AML-193 (cell line): ENCODE measurements at regions not wholly inside any gene's neighbourhood (a gene's known extent, or its start where the extent isn't known, plus 50 kb on each side); places are given as distances from the start of the nearest gene placed in this dataset.

Source experiments
- DNase-seq, 2 experiments: peaks; one replicate each; lab custom pipeline; 2025; lab: John Stamatoyannopoulos, UW

DNA sequence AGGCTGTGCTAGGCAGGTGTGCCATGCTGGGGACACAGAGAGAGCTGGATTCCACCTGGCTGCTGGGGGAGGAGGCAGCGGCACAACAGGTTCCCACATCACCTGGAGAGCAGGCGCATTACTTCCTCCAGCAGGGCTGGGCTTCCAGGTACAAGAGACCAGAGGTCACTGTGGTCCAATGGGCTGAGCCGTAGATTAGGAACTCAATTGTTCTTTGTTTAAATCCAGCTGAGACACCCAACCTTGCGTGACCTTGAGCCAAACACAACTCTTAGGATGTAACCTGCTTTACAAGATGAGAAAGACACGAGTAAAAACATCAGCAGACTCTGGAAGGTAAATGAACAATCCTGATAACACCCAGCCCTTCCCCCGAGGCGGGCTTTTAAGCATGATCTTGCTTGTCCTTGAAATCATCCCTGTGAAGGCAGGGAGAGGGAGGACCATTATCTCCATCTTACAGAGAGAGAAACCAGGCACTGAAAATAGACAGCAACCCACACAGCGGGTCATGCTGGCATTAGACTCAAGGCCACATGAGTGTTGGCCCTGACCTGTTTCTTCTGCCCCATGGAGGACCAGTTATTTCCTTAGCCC, 216.5 kb upstream of the RREB1 start:
- no peak for DNase-seq

GRCh38 chr6:6891949-6892461, 215.8 kb upstream of the RREB1 start:
- peak; percentile 27 to 55 for DNase-seq

DNA sequence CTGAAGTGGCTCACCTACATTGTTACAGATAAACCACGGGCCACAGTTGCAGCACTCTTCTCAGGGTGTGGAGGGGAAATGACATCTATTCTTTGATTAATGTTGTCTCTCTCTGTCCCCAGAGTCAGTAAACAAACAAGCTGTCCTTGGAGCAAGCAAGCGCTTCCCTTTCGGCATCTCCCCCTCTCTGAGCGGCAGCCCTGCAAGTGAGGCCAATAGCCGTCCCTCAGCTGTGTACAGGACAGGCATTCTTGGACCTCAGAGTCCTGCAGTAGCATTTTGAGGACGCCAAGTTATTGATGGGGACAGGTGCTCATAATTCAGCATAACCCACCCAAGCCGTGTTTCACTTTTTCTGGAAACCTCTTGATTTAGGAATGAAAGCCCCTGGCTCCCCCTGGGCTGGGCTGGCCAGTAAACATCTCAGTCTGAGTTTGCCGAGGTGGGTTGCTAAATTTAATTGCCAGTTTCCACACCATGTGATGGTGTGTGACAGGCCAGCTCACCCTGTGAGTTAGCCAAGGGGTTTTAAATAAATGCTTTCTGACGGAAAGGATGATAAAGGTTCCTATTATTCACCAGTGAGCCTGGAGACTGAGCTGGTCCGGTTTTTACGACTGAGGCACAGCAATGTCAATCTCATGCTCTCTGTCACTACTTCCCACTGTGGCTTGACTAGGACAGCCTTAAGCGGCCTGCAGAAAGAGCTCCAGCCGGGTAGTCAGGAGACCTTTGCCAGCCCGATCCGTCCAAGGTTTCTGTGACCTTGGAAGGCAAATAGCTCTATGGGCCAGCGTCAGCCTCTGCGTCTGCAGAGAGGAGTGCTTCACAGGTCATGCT, 214.8 kb upstream of the RREB1 start:
- no peak for DNase-seq

DNA sequence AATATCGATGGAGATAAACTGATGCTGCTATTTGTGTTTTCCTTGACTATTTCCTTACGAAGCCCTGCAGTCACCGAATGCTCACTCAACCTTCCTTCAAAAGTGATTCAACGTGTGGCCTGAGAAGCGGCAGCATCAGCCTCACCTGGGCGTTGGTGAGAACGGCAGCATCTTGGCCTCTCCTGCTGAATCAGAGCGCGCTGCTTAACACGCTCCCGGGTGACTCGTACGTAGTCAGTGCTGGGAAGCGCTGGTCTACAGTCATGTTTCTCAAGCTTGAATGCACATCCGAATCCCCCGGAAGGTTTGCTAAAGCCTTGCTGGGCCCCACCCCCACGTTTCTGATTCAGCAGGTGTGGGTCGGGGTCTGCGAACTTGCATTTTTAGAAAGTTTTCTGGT, 214.1 kb upstream of the RREB1 start:
- no peak for DNase-seq

- DNase-seq = no peak
Observed at GRCh38 chr6:6895929-6896328, 211.8 kb upstream of the RREB1 start.

GRCh38 chr6:6897140-6897539, 210.6 kb upstream of the RREB1 start:
- DNase-seq = no peak

DNA sequence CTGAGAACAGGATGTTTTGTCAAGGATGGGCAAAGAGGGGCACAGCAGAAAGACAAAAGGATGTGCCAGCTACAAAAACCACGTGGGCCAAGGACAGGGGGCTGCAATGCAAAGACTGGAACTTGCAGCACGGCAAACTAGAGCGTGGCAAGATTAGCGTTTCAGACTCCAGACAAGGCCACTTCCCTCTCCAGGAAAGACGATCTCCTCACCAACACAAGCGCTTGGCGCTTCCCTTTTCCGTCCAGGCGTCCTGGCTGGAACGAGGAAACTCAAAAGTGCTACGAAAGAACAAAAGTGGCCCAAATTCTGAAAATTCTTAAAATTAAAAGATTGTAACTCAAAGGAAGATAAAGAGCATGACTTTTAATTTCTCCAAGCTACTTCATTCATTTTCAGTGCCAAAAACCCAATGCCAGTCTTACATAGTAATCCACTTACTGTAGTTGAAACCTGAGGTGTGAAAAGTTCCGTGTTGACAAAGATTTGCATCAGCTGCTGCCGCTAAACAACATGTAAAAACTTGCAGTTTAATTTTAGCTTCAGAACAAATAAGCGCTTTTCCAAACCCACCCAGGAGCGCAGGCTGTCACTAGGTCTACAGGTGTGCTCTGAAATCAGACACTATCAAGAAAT, 207.1 kb upstream of the RREB1 start:
- DNase-seq = no peak

- DNase-seq = peak in 1 of 2 experiments; percentile 17
Observed at GRCh38 chr6:6901205-6901719, 206.5 kb upstream of the RREB1 start.

- DNase-seq = no peak
Observed at GRCh38 chr6:6901945-6902344, 205.8 kb upstream of the RREB1 start.

DNA sequence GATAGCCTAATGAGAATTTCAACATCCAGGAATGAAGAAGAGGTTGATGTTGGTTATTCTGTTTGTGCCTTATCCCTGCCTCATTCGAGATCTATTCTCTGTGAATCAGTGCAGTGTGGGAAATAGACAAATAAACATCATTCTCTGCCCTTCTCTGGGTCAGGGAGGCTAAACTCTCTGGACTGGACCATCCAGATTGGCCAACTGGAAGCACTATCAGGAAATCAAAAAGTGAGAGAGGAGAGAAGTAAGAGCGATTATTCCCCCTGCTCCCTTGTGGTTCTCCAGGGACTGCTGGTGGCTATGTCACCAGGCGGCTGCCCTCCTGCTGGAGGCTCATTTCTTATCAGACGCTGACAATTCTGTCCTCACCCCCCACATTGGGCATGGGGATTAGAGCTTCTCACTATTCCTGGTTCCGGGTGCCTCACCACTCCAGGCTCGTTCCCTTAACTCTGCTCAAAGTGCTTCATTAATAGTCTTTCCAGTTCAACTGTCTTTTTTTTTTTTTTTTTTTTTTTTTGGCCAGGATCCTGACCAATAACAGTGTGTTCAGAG, 201.7 kb upstream of the RREB1 start:
- no peak for DNase-seq

DNA sequence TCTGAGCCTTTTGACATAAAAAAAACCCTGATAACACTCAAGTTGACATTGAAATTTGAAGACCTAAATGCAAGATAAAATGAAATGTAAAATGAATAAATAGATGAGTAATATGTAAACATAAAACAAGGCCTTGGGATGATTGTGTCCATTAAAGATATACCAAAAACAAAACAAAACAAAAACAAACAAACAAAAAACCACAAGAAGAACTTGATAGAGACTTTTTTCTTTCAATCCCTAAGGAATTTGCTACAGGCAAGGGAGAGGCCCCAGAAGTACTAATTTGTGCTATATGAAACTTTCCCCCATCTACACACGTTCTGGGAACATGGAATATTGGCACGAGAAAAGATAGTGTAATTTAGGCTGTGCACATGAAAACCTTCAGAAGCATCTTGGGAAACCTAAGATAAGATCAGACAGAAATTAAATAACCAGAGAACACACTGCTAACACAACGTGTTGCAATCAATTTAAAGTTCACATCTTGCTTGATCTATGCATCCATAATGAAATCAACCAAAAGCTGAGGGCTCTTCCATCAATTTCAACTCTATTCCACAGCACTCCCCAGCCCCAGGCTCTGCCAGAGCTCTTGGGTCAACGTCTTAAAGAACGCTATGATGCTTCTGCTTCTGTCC, 201.1 kb upstream of the RREB1 start:
- DNase-seq = no peak

DNA sequence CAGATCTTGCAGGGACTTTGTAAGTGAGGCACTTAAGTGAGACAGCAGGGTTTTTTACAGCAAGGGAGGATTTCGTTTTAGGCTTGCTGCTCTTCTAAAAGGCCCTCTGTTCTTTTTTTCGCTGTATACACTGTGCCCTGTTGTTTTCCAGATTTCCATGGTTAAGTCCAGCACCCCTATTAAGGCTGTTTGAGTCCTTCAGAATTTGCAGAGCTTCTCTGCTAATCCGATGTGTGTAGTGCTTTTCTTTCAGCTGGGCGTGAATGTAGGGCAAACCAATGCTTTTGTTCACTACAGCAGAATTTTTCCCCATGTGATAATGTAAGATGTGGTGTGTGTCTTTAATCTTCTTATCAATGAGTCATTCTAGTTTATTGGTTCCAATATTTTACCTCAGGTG, 200.5 kb upstream of the RREB1 start:
- DNase-seq = no peak

DNA sequence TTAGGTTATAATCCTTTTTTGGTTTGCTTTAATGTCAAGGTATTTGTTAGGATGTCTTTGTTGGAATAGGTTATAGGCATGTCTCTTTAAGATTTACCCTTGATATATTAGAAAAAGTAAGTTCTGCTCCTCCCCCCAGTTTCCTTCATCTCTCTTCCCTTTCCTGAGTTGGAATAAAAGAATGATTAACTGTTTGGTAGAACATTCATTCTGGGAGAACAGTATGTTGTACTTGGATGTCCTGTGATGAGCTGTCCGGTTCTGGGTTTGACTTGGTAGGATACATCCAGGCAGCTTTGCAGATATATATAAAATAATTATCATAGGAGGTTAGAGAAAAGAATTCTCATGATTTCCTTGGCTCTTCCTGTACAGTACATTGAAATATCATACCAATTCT, 199.6 kb upstream of the RREB1 start:
- DNase-seq = no peak

GRCh38 chr6:6909111-6909510, 198.7 kb upstream of the RREB1 start:
- no peak for DNase-seq

DNA sequence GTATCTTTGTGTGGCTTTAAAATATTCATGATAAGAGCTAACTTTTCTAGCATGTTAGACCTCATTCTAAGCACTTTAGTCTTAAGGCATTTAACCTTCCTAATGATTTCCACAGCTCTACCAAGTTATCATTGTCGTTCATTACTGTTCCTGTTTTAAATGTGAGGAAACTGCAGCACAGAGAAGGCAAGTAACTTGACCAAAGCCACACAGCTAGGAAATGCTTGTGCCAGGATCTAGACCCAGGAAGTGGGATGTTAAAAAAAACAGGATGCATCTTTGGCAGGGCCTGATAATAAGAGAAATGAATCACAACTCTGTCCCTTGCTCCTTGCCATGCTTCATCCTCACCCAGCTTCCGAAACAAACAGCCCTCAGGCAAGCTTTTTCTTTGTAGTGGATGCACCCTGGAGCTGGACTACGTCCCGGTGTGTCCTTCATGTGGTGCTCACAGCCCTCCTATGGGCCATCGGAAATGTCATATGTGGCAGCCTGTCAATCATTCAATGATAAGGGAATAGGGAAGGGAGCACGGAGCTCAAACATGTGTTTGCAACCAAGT, 196.9 kb upstream of the RREB1 start:
- no peak for DNase-seq

DNA sequence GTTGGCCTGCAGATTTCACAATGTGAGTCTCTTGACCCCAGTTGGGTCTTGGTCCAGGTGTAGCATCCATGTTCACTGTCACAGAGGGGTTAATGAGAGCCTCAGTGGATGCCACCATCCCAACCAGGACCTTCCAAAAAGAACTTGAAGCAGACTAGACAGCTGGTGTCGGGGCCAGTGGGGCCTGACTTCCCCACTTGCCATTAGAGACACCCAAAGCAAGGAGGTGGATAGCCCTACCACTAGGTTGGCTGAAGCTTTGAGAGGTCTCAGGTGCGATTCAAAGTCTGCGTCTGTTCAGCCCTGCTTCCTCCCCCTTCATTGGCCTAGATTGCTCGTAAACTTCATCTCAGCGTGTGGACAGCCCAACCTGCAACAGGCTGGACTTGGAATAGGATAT, 196.4 kb upstream of the RREB1 start:
- no peak for DNase-seq

DNA sequence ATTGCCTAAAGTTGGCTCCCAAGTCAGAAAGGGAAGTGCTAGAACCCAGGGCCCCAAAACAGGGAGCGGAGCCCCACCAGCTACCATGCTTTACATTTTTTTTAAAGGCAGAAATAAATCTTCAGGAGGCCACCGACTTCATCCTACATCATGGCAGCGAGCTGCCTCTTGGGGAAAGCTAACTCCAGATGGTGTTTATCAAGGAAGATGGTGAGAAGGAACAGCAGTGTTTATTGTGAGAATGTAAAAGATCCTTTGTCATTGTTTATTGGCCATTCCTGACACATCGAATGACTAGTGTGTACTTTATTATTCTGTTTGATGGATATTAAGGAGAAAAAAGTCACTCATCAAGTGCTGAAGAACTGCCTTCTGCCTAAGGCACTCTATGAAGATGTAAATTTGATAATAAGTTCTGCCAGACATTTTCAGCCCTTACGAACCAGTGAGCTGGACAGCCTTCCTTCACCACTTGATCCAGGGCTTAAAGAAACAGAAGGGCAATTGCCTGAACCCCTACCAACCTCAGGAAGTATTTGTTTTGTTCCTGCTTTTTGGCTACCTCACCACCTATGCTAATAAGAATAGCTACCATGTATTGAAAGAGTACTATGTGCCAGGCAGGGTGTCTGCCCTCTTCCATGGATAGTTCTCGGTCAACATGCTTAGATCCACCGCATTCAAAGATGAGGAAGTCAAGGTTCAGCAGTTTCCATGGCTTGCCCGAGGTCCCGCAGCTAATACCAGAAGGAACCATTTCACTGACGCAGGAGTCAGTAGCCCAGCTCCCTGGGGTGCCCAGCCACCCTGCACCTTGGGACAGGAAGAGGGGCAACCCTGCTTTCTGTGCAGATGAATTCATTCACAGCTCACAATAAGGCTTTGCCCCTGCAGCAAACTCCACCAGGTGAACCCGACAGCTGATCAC, 194.7 kb upstream of the RREB1 start:
- DNase-seq = no peak

DNA sequence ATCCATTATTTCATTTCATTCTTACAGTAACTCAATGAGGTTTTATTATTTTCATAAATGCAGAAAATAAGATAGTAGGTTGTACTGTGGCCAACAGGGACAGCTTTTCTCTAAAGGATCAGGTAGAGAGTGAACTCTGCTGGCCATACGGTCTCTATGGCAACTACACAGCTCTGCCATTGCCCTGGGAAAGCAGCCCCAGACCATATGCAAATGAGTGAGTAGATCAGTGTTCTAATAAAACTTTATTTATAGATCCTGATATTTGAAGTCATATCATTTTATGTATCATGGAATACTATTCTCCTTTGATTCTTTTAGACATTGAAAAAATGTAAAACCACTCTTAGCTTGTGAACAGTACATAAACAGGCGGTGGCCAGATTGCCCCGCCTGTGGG, 192.5 kb upstream of the RREB1 start:
- DNase-seq = peak; percentile 76 to 78

DNA sequence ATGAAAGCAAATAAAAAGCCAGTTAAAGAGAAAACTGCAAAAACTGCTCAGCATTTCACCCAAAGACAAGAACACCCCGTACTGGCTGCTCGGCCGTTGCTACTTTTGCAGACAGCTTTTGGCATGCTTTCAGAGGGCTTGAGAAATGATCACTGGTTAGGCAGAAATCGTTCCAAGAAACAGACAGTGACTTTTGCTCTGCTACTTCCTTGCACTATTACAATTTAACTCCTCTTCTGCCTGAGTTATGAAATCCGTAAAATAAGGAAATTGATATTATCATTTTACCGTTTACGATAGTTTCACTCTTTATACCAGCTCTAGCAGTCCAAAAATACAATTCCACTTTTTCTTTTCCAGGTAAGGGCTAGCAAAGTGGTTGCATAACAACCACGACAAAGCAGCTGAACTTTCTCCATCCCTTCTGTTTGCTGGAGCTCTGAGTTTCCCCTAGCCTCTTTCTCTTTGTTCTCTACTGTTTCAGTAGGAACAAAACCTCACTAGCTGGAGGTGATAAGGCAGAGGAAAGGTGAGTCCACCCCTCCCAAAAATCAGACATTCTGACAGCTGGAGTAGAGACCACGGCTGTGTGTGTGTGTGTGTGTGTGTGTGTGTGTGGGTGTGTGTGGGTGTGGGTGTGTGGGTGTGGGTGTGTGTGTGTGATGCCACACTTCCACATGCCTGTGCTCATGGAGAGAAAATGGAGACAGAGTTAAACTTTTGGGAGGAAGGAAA, 191.8 kb upstream of the RREB1 start:
- peak; percentile 100 for DNase-seq

DNA sequence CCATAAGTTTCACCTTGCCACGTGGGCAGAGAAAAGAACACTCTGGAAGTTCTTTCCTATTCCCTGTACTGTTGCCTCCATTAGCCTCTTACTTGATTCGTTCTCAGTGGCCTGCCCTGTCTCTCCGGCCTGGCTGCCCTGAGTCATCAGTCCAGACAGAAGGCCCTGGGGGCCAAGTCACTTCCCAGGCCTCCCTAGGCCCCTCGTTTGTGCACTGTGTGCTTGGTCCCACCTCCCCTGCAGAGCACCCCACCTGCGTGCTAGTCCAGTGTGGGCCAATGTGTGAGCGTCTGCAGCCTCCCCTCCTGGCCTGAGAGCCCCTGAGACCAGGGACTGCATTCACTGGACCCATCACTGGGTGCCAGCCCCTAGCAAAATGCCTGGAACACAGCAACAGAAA, 191.2 kb upstream of the RREB1 start:
- DNase-seq = peak in 1 of 2 experiments; percentile 44
